ENCODE measurements at regions not wholly inside any gene's neighbourhood (a gene's known extent, or its start where the extent isn't known, plus 50 kb on each side); places are given as distances from the start of the nearest gene placed in this dataset.

DNA sequence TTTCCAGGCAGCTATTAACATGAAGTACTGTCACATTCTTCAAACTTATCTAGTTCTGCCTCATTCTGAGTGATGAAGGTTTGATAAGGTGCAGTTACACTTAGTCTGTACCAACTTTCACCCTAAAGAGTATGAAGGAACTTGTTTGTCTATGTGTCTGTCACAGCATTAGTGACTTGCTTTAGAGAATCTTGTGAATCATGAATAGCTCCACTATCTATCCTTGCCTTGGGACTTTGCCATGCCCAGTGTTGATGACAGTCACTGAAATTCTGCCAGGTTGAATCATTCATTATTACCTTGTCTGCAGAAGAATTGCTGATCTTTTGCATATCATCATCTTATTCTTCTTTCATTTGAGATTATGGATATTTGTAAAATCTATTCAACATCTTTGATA is 50.9 kb upstream of the A1CF start:
- no peak for DNase-seq
- intact Hi-C loops (cut with DNase I): no loop called here

DNA sequence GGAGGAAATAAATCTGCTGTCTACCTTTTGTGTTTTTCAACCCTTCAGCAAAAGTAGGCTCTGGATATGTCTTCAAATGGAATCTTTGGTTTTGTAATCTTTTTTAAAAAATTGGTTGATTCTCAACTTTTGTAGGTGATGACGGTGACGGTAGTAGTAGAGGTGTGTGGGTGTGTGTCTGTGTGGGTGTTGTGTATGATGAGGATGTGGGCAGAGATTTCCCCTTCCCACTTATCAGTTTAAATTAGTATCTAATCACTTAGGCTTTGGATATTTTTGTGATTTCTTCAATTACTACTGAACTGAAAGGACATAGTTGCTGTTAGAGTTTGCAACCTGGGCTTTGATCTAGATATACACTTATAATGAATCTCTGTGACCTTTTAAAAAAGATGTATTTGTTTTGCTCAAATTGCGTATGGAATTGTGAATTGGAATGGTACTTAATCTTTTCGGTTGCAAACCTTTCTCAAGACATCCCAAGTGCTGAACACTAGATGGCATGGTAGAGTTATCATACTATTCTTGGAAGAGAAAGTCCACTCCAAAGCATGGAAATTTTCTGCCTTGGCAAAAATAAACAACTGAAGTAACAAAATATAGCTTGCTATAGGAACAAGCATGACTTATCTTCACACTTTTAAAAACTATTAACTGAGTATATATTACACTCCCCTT is 51.9 kb upstream of the A1CF start:
- intact Hi-C loops (cut with DNase I): no loop called here
- DNase-seq: peak in 4 of 42 donors; percentile 8 to 11 (median 10)

GRCh38 chr10:50941629-50942028 is 56.2 kb upstream of the A1CF start:
- no peak for DNase-seq
- intact Hi-C loops (cut with DNase I): no loop called here

GRCh38 chr10:50946991-50947781 is 61.8 kb upstream of the A1CF start:
- DNase-seq: no peak
- intact Hi-C loops (cut with DNase I): no loop called here

DNA sequence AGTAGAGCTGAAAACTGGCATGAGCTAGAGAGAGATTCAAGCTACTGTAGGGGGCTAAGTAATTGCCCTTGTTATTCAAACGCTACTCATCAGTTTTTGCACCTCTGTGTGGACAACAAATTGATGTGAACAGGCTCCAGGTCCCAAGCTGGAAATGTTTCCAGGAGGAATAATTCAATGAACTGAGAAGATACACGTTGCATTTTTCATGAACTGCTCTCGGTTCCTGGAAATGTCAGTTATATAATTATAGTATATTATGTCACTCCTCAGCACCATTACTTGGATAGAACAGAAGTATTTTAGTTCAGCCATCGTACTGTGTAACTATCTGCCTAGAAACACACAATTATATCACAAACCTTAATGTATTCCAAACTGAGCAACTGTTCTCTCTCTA is 65.9 kb upstream of the A1CF start:
- no peak for DNase-seq
- intact Hi-C loops (cut with DNase I): no loop called here

GRCh38 chr10:50961297-50961696 is 75.9 kb upstream of the A1CF start:
- DNase-seq: no peak
- intact Hi-C loops (cut with DNase I): no loop called here

- intact Hi-C loops (cut with DNase I): no loop called here
- no peak for DNase-seq
Observed at GRCh38 chr10:50963063-50963462, 77.6 kb upstream of the A1CF start.

DNA sequence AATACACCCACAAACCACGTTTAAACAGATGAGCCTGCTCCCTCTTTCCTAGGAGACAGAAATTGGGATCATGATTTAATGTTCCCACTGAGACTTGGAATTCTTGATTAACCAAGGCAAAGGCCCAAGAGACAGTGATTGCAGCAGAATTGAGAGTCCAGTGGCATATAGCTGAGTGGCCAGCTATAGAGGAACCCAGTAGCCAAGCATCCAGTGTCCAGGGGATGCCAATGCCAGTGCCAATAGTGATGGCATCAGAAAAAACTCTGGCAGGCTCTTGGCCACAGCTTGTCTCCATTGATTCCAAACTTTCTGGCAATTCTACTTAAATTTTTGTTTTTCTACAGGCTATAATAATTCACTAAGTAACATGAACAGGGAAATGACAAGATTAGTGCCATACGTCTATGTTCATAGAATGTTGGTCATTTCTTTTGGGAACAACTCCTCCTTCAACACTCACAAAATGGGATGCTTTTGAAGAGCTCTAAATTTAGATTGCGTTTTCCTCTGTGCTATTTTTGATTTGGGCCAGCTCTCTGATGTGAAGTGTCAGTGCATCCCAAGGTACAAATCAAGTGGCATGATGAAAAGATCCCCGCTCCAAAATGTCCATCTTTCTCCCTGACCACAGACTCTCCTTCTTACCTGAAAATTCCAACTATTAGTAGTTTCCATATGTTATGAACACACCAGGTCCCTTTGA is 83.1 kb upstream of the A1CF start:
- intact Hi-C loops (cut with DNase I): no loop called here
- no peak for DNase-seq

DNA sequence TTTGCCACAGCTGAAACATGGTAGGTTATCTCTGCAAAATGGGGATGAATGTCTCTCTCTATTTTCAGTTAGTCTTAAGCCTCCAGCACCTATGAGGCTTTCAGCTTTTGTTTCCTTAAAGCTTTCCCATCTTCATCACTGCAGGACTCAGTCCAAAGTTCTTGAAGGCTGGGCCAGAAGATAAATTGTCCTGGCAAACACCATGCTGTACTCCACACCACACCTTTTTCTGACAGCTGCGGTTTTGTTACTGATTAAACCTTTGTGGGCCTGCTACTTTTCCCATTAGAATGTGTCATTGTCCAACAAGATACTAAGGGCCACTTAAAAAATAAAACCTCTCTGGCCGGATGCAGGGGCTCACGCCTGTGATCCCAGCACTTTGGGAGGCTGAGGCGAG is 87.2 kb upstream of the A1CF start:
- DNase-seq: no peak
- intact Hi-C loops (cut with DNase I): no loop called here

DNA sequence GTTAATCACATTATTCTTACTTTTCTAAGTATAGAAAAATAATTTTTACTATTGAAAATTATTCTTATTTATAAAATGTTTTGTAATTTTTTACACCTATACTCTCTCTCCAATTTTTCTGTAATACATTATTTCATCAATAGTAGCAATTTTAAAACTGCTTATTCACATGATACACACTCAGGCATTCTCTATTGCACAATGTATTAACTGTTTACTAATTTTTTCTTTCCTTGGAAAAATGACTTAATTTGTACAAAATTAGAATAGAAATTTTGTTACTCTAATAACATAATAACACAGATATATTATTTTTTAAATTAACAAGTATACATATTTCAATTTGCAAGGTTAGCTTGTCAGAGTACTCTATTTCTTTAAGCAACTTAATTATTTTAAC is 92.9 kb upstream of the PRKG1 start:
- DNase-seq: no peak
- intact Hi-C loops (cut with DNase I): no loop called here

DNA sequence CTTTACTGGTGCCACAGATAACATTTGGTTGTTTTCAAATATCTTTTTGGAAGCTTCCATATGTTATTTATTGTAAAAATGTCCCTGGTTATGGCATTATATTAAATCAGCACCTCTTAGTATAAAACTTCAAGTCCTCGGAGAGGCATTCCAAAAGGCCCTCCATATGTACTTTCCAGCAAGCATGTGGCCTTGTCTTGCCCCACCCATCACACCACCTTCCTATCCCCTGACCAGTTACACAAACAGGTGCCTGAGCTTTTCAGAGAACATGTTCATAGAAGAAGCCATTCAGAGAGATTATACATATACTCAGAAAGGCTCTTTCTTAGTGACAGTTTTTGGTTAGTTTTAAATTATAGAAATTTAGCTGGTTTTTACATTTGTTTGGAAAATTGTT is 92.4 kb upstream of the PRKG1 start:
- intact Hi-C loops (cut with DNase I): no loop called here

GRCh38 chr10:50982989-50983388 is 91.3 kb upstream of the PRKG1 start:
- intact Hi-C loops (cut with DNase I): no loop called here

More for the DNA sequence above, 92.4 kb upstream of the PRKG1 start:
- no peak for DNase-seq

GRCh38 chr10:50987934-50988333 is 86.4 kb upstream of the PRKG1 start:
- intact Hi-C loops (cut with DNase I): no loop called here

More at GRCh38 chr10:50982989-50983388, 91.3 kb upstream of the PRKG1 start:
- no peak for DNase-seq

DNA sequence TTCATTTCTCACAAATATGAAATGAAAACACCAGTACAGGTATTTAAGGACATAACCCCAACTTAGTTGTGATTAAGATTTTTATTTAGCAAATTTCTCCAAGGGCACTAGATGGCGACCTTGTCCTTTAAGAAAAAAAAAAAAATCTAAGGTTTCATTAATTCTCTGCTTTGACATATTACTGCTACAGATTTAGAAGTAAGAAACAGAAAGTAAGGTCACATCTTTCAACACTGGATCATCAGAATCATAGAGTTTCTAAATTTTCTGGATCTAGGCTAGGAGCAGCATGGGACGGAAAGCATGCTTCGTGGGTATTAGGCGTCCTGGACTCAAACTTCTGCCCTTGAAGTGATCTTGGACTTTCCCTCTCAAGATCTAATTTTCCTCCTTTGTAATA is 85.5 kb upstream of the PRKG1 start:
- no peak for DNase-seq
- intact Hi-C loops (cut with DNase I): no loop called here

More at GRCh38 chr10:50987934-50988333, 86.4 kb upstream of the PRKG1 start:
- DNase-seq: no peak

DNA sequence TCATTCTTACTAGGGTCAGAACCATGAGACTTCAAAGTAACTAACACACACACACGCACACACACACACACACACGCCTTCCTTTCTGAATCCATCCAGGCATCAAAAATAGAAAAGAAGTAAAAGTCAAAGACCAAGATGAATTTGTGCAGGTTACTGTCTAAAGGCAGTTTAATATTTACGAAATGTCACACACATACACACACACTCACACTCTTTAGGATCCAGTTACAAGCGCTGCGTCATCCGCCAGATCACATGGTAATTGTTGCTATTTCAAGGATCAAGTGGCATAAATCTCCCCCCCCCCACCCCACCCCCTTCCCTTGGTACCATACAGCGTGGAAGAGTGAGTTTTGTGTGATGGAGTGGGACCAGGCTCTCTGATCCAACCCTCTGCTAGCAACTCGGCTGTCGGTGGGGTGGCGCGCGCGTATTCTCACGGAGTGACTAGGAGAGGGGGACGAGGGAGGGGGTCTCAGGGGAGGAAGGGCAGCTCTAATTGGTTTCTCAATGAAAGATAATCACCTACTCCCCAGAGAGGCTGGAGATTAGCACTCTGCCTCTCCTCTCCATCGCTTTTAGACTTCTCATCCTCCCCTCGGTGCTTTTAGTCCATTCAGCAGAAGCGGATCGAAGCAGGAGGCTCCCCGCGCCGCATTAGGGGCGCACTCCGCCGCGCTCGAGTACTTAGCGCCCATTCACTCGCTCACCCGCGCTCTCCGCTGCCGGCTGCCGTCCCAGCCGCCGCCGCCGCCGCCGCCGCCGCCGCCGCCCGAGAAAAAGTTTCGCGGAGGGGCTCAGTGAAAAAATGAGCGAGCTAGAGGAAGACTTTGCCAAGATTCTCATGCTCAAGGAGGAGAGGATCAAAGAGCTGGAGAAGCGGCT is 83.5 kb upstream of the PRKG1 start:
- peak in 6 of 42 donors; percentile 4 to 54 (median 18) for DNase-seq
- intact Hi-C loops (cut with DNase I): no loop called here

DNA sequence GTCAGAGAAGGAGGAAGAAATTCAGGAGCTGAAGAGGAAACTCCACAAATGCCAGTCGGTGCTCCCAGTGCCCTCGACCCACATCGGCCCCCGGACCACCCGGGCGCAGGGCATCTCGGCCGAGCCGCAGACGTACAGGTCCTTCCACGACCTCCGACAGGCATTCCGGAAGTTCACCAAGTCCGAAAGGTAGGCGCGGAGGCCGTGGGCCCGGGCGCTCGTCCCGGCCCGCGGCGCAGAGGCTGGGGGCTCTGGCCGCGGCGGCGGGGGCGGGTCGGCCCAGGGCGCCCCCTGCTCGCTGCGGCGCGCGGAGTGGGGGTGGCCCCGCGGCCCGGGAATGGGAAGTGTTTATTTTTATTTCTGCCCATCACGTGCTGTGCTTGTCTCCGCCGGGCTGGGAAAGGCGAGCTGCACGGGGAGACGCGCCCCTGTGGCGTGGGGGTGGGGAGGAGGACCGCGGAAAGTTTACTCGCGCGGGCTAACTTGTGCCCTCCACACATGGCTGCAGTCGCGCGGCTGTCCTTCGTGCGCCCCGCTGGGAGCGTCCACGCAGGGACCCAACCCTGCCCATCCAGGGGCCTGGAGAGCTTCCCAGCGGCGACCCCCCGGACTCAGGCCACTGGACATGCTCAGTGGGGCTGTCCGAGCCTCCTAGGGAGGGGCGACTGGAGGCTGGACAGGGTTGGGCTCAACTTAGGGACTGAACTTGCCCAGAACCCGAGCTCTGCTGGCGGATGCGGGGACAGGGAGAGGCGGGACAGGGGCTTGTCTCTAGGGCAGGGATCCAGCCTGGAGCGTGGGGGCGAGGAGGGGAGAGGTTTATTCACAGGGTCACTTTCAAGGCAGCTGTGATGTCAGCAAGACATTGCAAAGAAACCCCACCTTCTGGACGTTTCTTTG is 82.6 kb upstream of the PRKG1 start:
- no peak for DNase-seq
- intact Hi-C loops (cut with DNase I): no loop called here

DNA sequence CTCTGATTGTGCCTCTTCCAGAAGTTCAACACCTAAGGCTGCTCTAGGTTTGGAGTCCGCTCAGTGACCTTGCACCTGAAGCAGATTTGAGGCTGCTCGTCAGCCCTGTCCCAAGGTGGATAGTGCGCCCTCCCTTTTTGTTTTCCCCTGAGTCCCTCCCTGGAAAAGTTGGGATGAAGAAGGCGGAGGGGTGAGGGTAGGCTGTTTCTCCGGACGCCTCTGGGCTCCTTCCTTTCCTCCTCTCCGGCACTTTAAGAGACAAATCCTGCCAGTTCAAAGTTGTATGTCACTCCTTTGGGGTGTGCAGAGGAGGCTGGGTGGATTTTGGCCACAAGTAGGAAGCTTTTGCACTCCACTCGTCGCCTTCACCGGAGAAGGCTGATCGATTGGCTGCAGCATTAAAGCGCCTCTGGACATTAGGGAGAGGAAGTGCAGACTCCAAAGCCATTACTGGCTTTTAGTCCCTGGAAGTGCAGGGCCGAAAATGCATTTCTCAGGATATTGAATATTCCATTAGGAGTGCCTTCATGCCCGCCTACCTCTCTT is 81.9 kb upstream of the PRKG1 start:
- intact Hi-C loops (cut with DNase I): no loop called here
- no peak for DNase-seq
